ENCODE measurements at regions not wholly inside any gene's neighbourhood (a gene's known extent, or its start where the extent isn't known, plus 50 kb on each side); places are given as distances from the start of the nearest gene placed in this dataset.

GRCh38 chr12:93200291-93200917 lies 177.3 kb upstream of the NUDT4 start:
- intact Hi-C loops (cut with micrococcal nuclease) = no loop called here

GRCh38 chr12:93201990-93202389 lies 175.7 kb upstream of the NUDT4 start:
- intact Hi-C loops (cut with micrococcal nuclease) = no loop called here

- intact Hi-C loops (cut with micrococcal nuclease) = no loop called here
Measured at GRCh38 chr12:93202688-93203087, 175.0 kb upstream of the NUDT4 start.

GRCh38 chr12:93203361-93203760 lies 174.4 kb upstream of the NUDT4 start:
- intact Hi-C loops (cut with micrococcal nuclease) = no loop called here

- intact Hi-C loops (cut with micrococcal nuclease) = no loop called here
Measured at GRCh38 chr12:93204896-93205295, 172.8 kb upstream of the NUDT4 start.

- intact Hi-C loops (cut with micrococcal nuclease) = no loop called here
Measured at GRCh38 chr12:93205361-93205760, 172.4 kb upstream of the NUDT4 start.

- intact Hi-C loops (cut with micrococcal nuclease) = no loop called here
Measured at GRCh38 chr12:93208011-93208410, 169.7 kb upstream of the NUDT4 start.

- intact Hi-C loops (cut with micrococcal nuclease) = no loop called here
Measured at GRCh38 chr12:93214523-93215289, 163.0 kb upstream of the NUDT4 start.

- intact Hi-C loops (cut with micrococcal nuclease) = no loop called here
Measured at GRCh38 chr12:93215290-93215678, 162.4 kb upstream of the NUDT4 start.

- intact Hi-C loops (cut with micrococcal nuclease) = no loop called here
Measured at GRCh38 chr12:93219947-93220346, 157.8 kb upstream of the NUDT4 start.

- intact Hi-C loops (cut with micrococcal nuclease) = no loop called here
Measured at GRCh38 chr12:93221841-93222240, 155.9 kb upstream of the NUDT4 start.

- intact Hi-C loops (cut with micrococcal nuclease) = no loop called here
Measured at GRCh38 chr12:93223440-93224426, 154.0 kb upstream of the NUDT4 start.

GRCh38 chr12:93225094-93225493 lies 152.6 kb upstream of the NUDT4 start:
- intact Hi-C loops (cut with micrococcal nuclease) = no loop called here

- intact Hi-C loops (cut with micrococcal nuclease) = no loop called here
Measured at GRCh38 chr12:93226361-93226760, 151.4 kb upstream of the NUDT4 start.

GRCh38 chr12:93229494-93230325 lies 148.0 kb upstream of the NUDT4 start:
- intact Hi-C loops (cut with micrococcal nuclease) = no loop called here

- intact Hi-C loops (cut with micrococcal nuclease) = no loop called here
Measured at GRCh38 chr12:93230326-93230720, 147.4 kb upstream of the NUDT4 start.

GRCh38 chr12:93231938-93232337 lies 145.8 kb upstream of the NUDT4 start:
- intact Hi-C loops (cut with micrococcal nuclease) = no loop called here

GRCh38 chr12:93234641-93235040 lies 143.1 kb upstream of the NUDT4 start:
- intact Hi-C loops (cut with micrococcal nuclease) = no loop called here

GRCh38 chr12:93235881-93236280 lies 141.8 kb upstream of the NUDT4 start:
- intact Hi-C loops (cut with micrococcal nuclease) = no loop called here

GRCh38 chr12:93237235-93237915 lies 140.3 kb upstream of the NUDT4 start:
- intact Hi-C loops (cut with micrococcal nuclease) = no loop called here

All from T-helper 2 cell treated with Interferon-gamma antibody and Interleukin-4, amounts not matched to agents 100 ng/mL and 5 ng/mL, for 36 hours (primary cell).